ENCODE measurements at regions not wholly inside any gene's neighbourhood (a gene's known extent, or its start where the extent isn't known, plus 50 kb on each side); places are given as distances from the start of the nearest gene placed in this dataset.

DNA sequence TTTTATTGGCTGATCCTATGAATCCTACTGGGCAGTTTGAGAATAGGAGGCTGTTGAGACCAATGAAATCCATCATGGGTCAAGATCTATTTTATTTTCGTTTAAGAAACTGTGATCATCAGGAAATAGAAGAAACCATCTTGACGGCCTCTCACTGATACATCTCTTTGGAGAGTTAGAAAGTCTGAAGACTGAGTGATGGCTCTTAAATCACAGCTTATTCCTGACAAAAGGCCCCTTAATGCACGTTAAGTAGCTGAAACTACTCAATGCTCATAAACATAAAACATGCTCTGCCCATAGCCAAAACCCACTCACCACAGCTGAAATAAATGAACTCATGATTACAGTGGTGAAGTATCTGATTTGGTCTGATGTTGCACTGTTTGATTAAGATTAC is 784.5 kb upstream of the NEGR1 start:
- TF ChIP-seq, protein P1, sequence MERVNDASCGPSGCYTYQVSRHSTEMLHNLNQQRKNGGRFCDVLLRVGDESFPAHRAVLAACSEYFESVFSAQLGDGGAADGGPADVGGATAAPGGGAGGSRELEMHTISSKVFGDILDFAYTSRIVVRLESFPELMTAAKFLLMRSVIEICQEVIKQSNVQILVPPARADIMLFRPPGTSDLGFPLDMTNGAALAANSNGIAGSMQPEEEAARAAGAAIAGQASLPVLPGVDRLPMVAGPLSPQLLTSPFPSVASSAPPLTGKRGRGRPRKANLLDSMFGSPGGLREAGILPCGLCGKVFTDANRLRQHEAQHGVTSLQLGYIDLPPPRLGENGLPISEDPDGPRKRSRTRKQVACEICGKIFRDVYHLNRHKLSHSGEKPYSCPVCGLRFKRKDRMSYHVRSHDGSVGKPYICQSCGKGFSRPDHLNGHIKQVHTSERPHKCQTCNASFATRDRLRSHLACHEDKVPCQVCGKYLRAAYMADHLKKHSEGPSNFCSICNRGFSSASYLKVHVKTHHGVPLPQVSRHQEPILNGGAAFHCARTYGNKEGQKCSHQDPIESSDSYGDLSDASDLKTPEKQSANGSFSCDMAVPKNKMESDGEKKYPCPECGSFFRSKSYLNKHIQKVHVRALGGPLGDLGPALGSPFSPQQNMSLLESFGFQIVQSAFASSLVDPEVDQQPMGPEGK (CRISPR knock-in tag; IDR thresholded peaks at IDR 0.05; ENCODE audit: borderline replicate concordance), result no peak
- TF ChIP-seq, protein P2, sequence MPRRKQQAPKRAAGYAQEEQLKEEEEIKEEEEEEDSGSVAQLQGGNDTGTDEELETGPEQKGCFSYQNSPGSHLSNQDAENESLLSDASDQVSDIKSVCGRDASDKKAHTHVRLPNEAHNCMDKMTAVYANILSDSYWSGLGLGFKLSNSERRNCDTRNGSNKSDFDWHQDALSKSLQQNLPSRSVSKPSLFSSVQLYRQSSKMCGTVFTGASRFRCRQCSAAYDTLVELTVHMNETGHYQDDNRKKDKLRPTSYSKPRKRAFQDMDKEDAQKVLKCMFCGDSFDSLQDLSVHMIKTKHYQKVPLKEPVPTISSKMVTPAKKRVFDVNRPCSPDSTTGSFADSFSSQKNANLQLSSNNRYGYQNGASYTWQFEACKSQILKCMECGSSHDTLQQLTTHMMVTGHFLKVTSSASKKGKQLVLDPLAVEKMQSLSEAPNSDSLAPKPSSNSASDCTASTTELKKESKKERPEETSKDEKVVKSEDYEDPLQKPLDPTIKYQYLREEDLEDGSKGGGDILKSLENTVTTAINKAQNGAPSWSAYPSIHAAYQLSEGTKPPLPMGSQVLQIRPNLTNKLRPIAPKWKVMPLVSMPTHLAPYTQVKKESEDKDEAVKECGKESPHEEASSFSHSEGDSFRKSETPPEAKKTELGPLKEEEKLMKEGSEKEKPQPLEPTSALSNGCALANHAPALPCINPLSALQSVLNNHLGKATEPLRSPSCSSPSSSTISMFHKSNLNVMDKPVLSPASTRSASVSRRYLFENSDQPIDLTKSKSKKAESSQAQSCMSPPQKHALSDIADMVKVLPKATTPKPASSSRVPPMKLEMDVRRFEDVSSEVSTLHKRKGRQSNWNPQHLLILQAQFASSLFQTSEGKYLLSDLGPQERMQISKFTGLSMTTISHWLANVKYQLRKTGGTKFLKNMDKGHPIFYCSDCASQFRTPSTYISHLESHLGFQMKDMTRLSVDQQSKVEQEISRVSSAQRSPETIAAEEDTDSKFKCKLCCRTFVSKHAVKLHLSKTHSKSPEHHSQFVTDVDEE (CRISPR knock-in tag; IDR thresholded peaks at IDR 0.05), result no peak
- no peak for TF ChIP-seq ZFP3 (CRISPR knock-in tag; IDR thresholded peaks at IDR 0.05)
- no peak for TF ChIP-seq ZFP30 (CRISPR knock-in tag; IDR thresholded peaks at IDR 0.05)
- no peak for TF ChIP-seq SNAI2 (CRISPR knock-in tag; IDR thresholded peaks at IDR 0.05)
